H1 (cell line): ENCODE measurements at regions not wholly inside any gene's neighbourhood (a gene's known extent, or its start where the extent isn't known, plus 50 kb on each side); places are given as distances from the start of the nearest gene placed in this dataset.

Source experiments
- CTCF ChIA-PET: fragments of 300-600 bp; sonication (Branson Sonifier 250); formaldehyde crosslinking; loops from one replicate; lab custom pipeline; 2021; ENCODE audit not compliant: partially characterized antibody; lab: Charles Lee
- POLR2A ChIA-PET: fragments of 300-600 bp; sonication (Branson Sonifier 250); formaldehyde crosslinking; loops from one replicate; lab custom pipeline; 2021; ENCODE audit warnings: inconsistent platforms; ENCODE audit not compliant: partially characterized antibody; lab: Charles Lee
- DNase-seq, 2 experiments: peaks; one replicate each; pipeline versions ENCODE4 v3.0.0 to v3.0.0-alpha.2; 2010 to 2022; ENCODE audit warnings: low spot score in 2 of 2, low read depth in 1 of 2, mixed read lengths in 1 of 2
- FAIRE-seq: peaks from 2 replicates; lab custom pipeline; 2011; peaks lifted over from hg19 to GRCh38; lab: Jason Lieb, UNC
- H2AFZ ChIP-seq: 2 replicates; pipeline ENCODE4 v1.8.1; 2012; ENCODE audit warnings: low read length, inconsistent platforms
- H2AK5ac ChIP-seq: 2 replicates; pipeline ENCODE4 v1.6.1; 2013; ENCODE audit warnings: low read depth, low read length
- H2BK120ac ChIP-seq: replicated peaks from 2 replicates; pipeline ENCODE3; 2013; ENCODE audit warnings: low read depth, low read length, inconsistent platforms
- H2BK12ac ChIP-seq: 2 replicates; pipeline ENCODE4 v1.6.1; 2013; ENCODE audit warnings: low read depth, low read length
- H2BK15ac ChIP-seq: 2 replicates; pipeline ENCODE4 v1.6.1; 2013; ENCODE audit warnings: low read length
- H2BK20ac ChIP-seq: 2 replicates; pipeline ENCODE4 v1.6.1; 2013; ENCODE audit warnings: low read length
- H2BK5ac ChIP-seq: 2 replicates; pipeline ENCODE4 v1.6.1; 2013; ENCODE audit warnings: low read depth, low read length
- H3K14ac ChIP-seq: 2 replicates; pipeline ENCODE4 v1.6.1; 2013; ENCODE audit warnings: inconsistent platforms; ENCODE audit not compliant: insufficient read length
- H3K18ac ChIP-seq: 2 replicates; pipeline ENCODE4 v1.6.1; 2013; ENCODE audit warnings: low read length; ENCODE audit errors: extremely low read depth
- H3K23ac ChIP-seq: 2 replicates; pipeline ENCODE4 v1.6.1; 2013; ENCODE audit warnings: inconsistent platforms; ENCODE audit not compliant: insufficient read length
- H3K23me2 ChIP-seq: 2 replicates; pipeline ENCODE4 v1.6.1; 2013; ENCODE audit warnings: low read depth, low read length
- H3K27ac ChIP-seq: 2 replicates; pipeline ENCODE4 v1.6.1; 2011; ENCODE audit warnings: low read depth, low read length, inconsistent platforms
- H3K27me3 ChIP-seq, 4 experiments: replicated peaks in 1 of 4; 1 replicate in 1 of 4; 2 replicates in 3 of 4; pipeline versions ENCODE4 v1.6.1 to v1.8.1; 2011 to 2013; ENCODE audit warnings: low read length in 3 of 4, mild to moderate bottlenecking in 3 of 4, inconsistent platforms in 2 of 4, mixed read lengths in 2 of 4, moderate library complexity in 1 of 4; ENCODE audit not compliant: control insufficient read depth in 3 of 4, insufficient read depth in 3 of 4; ENCODE audit errors: extremely low read depth in 1 of 4
- H3K36me3 ChIP-seq, 4 experiments: 2 replicates each; pipeline versions ENCODE4 v1.6.1 to v1.8.1; 2011 to 2013; ENCODE audit warnings: mild to moderate bottlenecking in 4 of 4, low read length in 3 of 4, moderate library complexity in 2 of 4, control low read depth in 1 of 4, inconsistent platforms in 1 of 4; ENCODE audit not compliant: insufficient read depth in 4 of 4, control insufficient read depth in 2 of 4
- H3K4ac ChIP-seq: replicated peaks from 2 replicates; pipeline ENCODE3; 2013; ENCODE audit warnings: low read length, low read depth, mixed read lengths, inconsistent platforms; ENCODE audit not compliant: insufficient read length
- H3K4me1 ChIP-seq, 4 experiments: replicated peaks in 1 of 4; 1 replicate in 1 of 4; 2 replicates in 3 of 4; pipeline versions ENCODE4 v1.6.1 to v1.8.1; 2011 to 2013; ENCODE audit warnings: low read length in 3 of 4, inconsistent platforms in 2 of 4, mixed read lengths in 1 of 4; ENCODE audit not compliant: insufficient read depth in 4 of 4, control insufficient read depth in 3 of 4
- H3K4me2 ChIP-seq, 2 experiments: 2 replicates each; pipeline versions ENCODE4 v1.6.1 to v1.8.1; 2011 to 2013; ENCODE audit warnings: low read depth in 2 of 2, low read length in 2 of 2, control low read depth in 1 of 2, inconsistent platforms in 1 of 2, mild to moderate bottlenecking in 1 of 2; ENCODE audit not compliant: insufficient read depth in 1 of 2
- H3K4me3 ChIP-seq, 4 experiments: fragments of 200-600, 300-600 bp in 1 of 4; sonication (generic), shearing (Covaris generic), sonication (Bioruptor Twin) in 1 of 4; 2 replicates each; pipeline versions ENCODE4 v1.5.1 to v1.8.1; 2011 to 2016; ENCODE audit warnings: low read length in 4 of 4, low read depth in 3 of 4, control low read depth in 2 of 4, inconsistent platforms in 2 of 4, mild to moderate bottlenecking in 2 of 4, mixed read lengths in 1 of 4, moderate library complexity in 1 of 4; ENCODE audit not compliant: insufficient read depth in 2 of 4; ENCODE audit errors: extremely low read depth in 1 of 4
- H3K56ac ChIP-seq: replicated peaks from 2 replicates; pipeline ENCODE3; 2013; ENCODE audit warnings: low read depth, mild to moderate bottlenecking, mixed read lengths, low read length, inconsistent platforms; ENCODE audit not compliant: insufficient read length
- H3K79me1 ChIP-seq: 2 replicates; pipeline ENCODE4 v1.6.1; 2013; ENCODE audit warnings: low read depth, low read length, control low read depth
- H3K79me2 ChIP-seq, 2 experiments: 2 replicates each; pipeline versions ENCODE4 v1.6.1 to v1.8.1; 2012 to 2013; ENCODE audit warnings: low read length in 2 of 2, mild to moderate bottlenecking in 2 of 2, inconsistent platforms in 1 of 2; ENCODE audit not compliant: insufficient read depth in 2 of 2, control insufficient read depth in 1 of 2
- H3K9ac ChIP-seq, 4 experiments: replicated peaks in 1 of 4; 1 replicate in 1 of 4; 2 replicates in 3 of 4; pipeline versions ENCODE4 v1.6.1 to v1.8.1; 2011 to 2013; ENCODE audit warnings: low read depth in 3 of 4, low read length in 3 of 4, control low read depth in 2 of 4, mild to moderate bottlenecking in 2 of 4, moderate library complexity in 2 of 4, inconsistent platforms in 1 of 4; ENCODE audit errors: extremely low read depth in 1 of 4
- H3K9me3 ChIP-seq, 2 experiments: 2 replicates each; pipeline versions ENCODE4 v1.6.1 to v1.8.1; 2012 to 2013; ENCODE audit warnings: mild to moderate bottlenecking in 2 of 2, moderate library complexity in 2 of 2, control low read depth in 1 of 2, inconsistent platforms in 1 of 2, low read depth in 1 of 2, low read length in 1 of 2, mixed read lengths in 1 of 2; ENCODE audit not compliant: insufficient read depth in 2 of 2
- H4K20me1 ChIP-seq, 2 experiments: replicated peaks in 1 of 2; 2 replicates each; pipeline versions ENCODE3 to v1.8.1; 2011 to 2013; ENCODE audit warnings: inconsistent platforms in 2 of 2, low read length in 2 of 2, mild to moderate bottlenecking in 1 of 2; ENCODE audit not compliant: insufficient read depth in 2 of 2, control insufficient read depth in 1 of 2
- H4K5ac ChIP-seq: 2 replicates; pipeline ENCODE4 v1.6.1; 2013; ENCODE audit warnings: low read length, low read depth, mixed read lengths, inconsistent platforms; ENCODE audit not compliant: insufficient read length
- H4K8ac ChIP-seq: 2 replicates; pipeline ENCODE4 v1.8.0; 2013; ENCODE audit warnings: mild to moderate bottlenecking, moderate library complexity, low read length, inconsistent platforms; ENCODE audit not compliant: insufficient read depth; ENCODE audit errors: extremely low read depth
- H4K91ac ChIP-seq: replicated peaks from 2 replicates; pipeline ENCODE3; 2013; ENCODE audit warnings: low read length, mixed read lengths, inconsistent platforms; ENCODE audit not compliant: insufficient read length
- ATF2 ChIP-seq: IDR thresholded peaks from 2 replicates; pipeline ENCODE4 v1.6.1; 2012; ENCODE audit warnings: low read length, inconsistent platforms
- ATF3 ChIP-seq: IDR thresholded peaks from 2 replicates; pipeline ENCODE4 v1.6.1; 2011; ENCODE audit warnings: low read depth, mild to moderate bottlenecking, low read length; ENCODE audit not compliant: insufficient read depth
- GABPA ChIP-seq: IDR thresholded peaks from 2 replicates; pipeline ENCODE4 v1.6.1; 2011; ENCODE audit warnings: mild to moderate bottlenecking, low read length, moderate library complexity, borderline replicate concordance; ENCODE audit not compliant: insufficient read depth
- SP1 ChIP-seq: IDR thresholded peaks from 2 replicates; pipeline ENCODE4 v1.6.1; 2011; ENCODE audit warnings: low read depth, low read length
- TAF7 ChIP-seq: optimal IDR thresholded peaks from 2 replicates; pipeline ENCODE3; 2011; ENCODE audit warnings: low read depth, mild to moderate bottlenecking, inconsistent platforms, low read length, moderate library complexity, borderline replicate concordance
- TEAD4 ChIP-seq: IDR thresholded peaks from 2 replicates; pipeline ENCODE4 v1.6.1; 2012; ENCODE audit warnings: low read depth, low read length, inconsistent platforms, mixed read lengths
- WGBS, 2 experiments: shearing (Covaris generic) in 1 of 2; methylation state at CpG; one replicate each; pipeline versions ENCODE4 v1.1.6 to v1.1.7; 2013 to 2015; ENCODE audit warnings: low lambda C conversion rate in 2 of 2, mixed read lengths in 2 of 2, inconsistent platforms in 1 of 2, low coverage in 1 of 2, missing lambda C conversion rate in 1 of 2; ENCODE audit not compliant: insufficient replicate concordance in 2 of 2, insufficient coverage in 1 of 2, insufficient read length in 1 of 2; ENCODE audit errors: extremely low coverage in 1 of 2, missing lambda C conversion rate in 1 of 2; 5-methylcytosine and 5-hydroxymethylcytosine counted together

GRCh38 chr10:9052767-9053166 lies 998.3 kb downstream of the GATA3 start:
- Histone ChIP-seq H3K4me1 (no peaks in the 10 kb centered on the region), H3K27me3 (no peaks in the 10 kb centered on the region), H4K91ac (no peak overlapping the region), H2AK5ac (no peak overlapping the region), H4K8ac (no peak overlapping the region), H4K5ac (no peak overlapping the region), H3K9ac (no peak overlapping the region), H2BK12ac (no peak overlapping the region), H2BK15ac (no peak overlapping the region), H2BK120ac (no peak overlapping the region), H3K14ac (no peak overlapping the region), H3K56ac (no peak overlapping the region), H3K4me3 (no peak overlapping the region), H2AFZ (0 out of 2 replicates have a peak overlapping the region, but pooled peaks have one; percentile 82), H3K36me3 (no peaks in the 10 kb centered on the region; a peak in 1 of 8 replicates), H3K4ac (no peak overlapping the region), H4K20me1 (no peaks in the 10 kb centered on the region), H3K23me2 (no peaks in the 10 kb centered on the region), H3K9me3 (peaks cover 3 to 4% of the 10 kb centered on the region in 2 experiments; a peak in 1 of 4 replicates), H3K27ac (no peak overlapping the region), H3K4me2 (no peak overlapping the region), H3K18ac (no peak overlapping the region), H2BK5ac (no peak overlapping the region), H3K79me2 (no peaks in the 10 kb centered on the region), H2BK20ac (no peak overlapping the region), H3K23ac (no peak overlapping the region), H3K79me1 (no peaks in the 10 kb centered on the region)
- TF ChIP-seq SP1 (no peak), TAF7 (no peak), GABPA (no peak), TEAD4 (no peak), ATF2 (no peak), ATF3 (no peak)
- no peak for FAIRE-seq
- WGBS, 2 experiments: 100% methylated on average over 1 of the region's 1 CpG; no CpG with 5 or more reads in 1 of the 2 experiments
- no peak for DNase-seq
- POLR2A ChIA-PET: no interaction called here
- CTCF ChIA-PET: no interaction called here
